ENCODE measurements at regions not wholly inside any gene's neighbourhood (a gene's known extent, or its start where the extent isn't known, plus 50 kb on each side); places are given as distances from the start of the nearest gene placed in this dataset.
A peak's percentile ranks its signal among the peaks of the same experiment; 100 is the strongest.

DNA sequence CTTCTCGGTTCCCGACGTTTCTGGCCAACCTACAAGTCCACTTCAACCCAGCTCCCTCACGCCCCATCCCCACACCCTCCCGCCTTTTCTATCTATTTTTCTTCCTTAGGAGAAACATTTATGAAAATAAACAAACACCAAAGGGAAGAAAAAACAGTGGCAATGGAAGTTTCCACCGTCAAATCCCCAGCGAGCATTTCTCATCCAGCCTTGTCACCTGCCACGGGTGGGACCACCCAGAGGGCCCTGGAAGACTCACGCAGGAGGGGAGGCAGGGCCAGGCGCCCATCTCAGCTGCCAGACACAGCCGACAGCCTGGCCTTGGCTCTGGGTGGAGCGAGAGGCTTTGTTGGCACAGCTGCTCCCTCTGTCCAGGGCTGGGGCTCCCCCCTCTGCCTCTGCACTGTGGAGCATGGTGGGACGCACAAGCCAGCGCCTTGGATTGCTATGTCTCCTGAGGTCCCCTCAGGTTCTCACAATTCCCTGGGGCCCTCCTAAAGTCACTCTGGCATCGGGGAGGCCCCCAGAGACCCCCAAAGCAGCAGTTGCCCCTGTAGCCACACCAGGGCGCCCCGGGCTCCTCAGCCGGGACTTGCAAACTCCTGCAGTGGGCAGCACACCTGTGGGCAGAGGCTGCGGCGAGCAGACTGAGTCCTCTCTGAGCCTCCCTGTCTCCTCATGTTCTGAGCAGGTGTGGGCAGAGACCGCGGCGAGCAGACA, 395.7 kb upstream of the SALL3 start:
- Histone ChIP-seq H3K36me3 (ENCODE audit: control insufficient read depth, insufficient read depth, low read length, severe bottlenecking) (no peaks in the 10 kb centered on the region), H3K4me3 (ENCODE audit: low read length) (no peak overlapping the region), H3K9me3 (ENCODE audit: control insufficient read depth, low read length) (no peaks in the 10 kb centered on the region), H3K4me1 (ENCODE audit: control insufficient read depth, insufficient read depth, low read length) (no peaks in the 10 kb centered on the region), H3K27me3 (replicated peaks; ENCODE audit: control insufficient read depth, insufficient read depth, low read length) (no peaks in the 10 kb centered on the region), H3K9ac (ENCODE audit: low read length) (no peak overlapping the region)
- DNase-seq (ENCODE audit: low read depth), result no peak

DNA sequence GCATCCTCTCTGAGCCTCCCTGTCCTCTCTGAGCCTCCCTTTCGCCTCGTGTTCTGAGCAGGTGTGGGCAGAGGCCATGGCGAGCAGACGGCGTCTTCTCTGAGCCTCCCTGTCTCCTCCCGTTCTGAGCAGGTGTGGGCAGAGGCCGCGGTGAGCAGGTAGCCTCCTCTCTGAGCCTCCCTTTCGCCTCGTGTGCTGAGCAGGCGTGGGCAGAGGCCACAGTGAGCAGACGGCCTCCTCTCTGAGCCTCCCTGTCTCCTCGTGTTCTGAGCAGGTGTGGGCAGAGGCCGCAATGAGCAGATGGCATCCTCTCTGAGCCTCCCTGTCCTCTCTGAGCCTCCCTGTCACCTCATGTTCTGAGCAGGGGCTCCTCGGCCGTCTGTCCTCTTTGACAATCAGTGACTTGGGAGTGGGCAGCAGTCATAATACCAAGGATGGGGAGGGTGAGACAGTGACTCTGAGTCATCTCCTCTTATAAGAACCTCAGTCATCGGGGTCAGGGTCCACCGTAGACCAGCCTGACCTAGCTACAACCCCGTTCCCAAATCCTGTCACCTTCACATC, 395.1 kb upstream of the SALL3 start:
- Histone ChIP-seq H3K36me3 (ENCODE audit: control insufficient read depth, insufficient read depth, low read length, severe bottlenecking) (no peaks in the 10 kb centered on the region), H3K9ac (ENCODE audit: low read length) (no peak overlapping the region), H3K9me3 (ENCODE audit: control insufficient read depth, low read length) (no peaks in the 10 kb centered on the region), H3K4me1 (ENCODE audit: control insufficient read depth, insufficient read depth, low read length) (no peaks in the 10 kb centered on the region), H3K4me3 (ENCODE audit: low read length) (no peak overlapping the region), H3K27me3 (replicated peaks; ENCODE audit: control insufficient read depth, insufficient read depth, low read length) (no peaks in the 10 kb centered on the region)
- no peak for DNase-seq (ENCODE audit: low read depth)

DNA sequence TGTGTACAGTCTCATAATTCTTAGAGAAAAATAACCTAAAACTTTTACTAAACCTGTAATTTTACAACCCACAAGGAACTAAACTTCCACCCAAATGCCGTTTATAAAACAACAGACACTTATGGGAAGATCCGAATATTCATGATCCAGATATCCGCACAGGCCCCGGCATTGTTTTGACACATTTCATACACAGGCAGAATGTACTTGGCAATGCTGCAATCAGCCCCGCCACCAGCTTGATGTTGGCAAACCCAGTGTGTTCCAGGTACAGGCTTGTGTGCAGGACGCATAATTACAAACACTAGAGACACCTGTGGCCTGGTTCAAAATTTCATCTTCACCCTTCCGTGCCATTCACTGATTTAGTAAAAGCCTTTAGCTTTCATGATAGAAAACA, 393.0 kb upstream of the SALL3 start:
- H3K36me3 ChIP-seq (ENCODE audit: control insufficient read depth, insufficient read depth, low read length, severe bottlenecking), result no peaks in the 10 kb centered on the region
- no peak overlapping the region for H3K4me3 ChIP-seq (ENCODE audit: low read length)
- no peaks in the 10 kb centered on the region for H3K27me3 ChIP-seq (replicated peaks; ENCODE audit: control insufficient read depth, insufficient read depth, low read length)
- H3K9me3 ChIP-seq (ENCODE audit: control insufficient read depth, low read length), result peaks cover 3% of the 10 kb centered on the region
- no peaks in the 10 kb centered on the region for H3K4me1 ChIP-seq (ENCODE audit: control insufficient read depth, insufficient read depth, low read length)
- H3K9ac ChIP-seq (ENCODE audit: low read length), result no peak overlapping the region
- DNase-seq (ENCODE audit: low read depth), result no peak

DNA sequence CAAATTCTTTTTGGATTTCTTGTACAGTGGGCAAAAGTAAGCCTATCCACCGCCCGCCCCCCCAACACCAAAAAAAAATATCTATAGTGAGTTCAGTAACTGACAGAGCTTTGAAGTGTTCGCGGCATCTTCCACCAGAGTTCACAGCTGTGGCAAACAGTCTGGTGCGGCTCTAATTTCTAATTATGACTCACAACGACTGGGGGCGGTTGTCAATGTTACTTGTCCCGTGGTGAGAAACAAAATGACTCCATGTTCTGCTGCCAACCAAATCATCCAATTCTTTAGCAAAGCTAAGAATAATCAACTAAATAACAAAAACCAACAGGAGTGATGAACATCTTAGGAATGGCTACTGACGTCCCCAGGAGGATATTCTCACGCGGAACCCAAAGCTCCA, 392.5 kb upstream of the SALL3 start:
- Histone ChIP-seq H3K9ac (ENCODE audit: low read length) (no peak overlapping the region), H3K27me3 (replicated peaks; ENCODE audit: control insufficient read depth, insufficient read depth, low read length) (no peaks in the 10 kb centered on the region)

GRCh38 chr18:78587626-78588600, 391.7 kb upstream of the SALL3 start:
- Histone ChIP-seq H3K4me3 (ENCODE audit: low read length) (no peak overlapping the region), H3K9ac (ENCODE audit: low read length) (no peak overlapping the region), H3K9me3 (ENCODE audit: control insufficient read depth, low read length) (peaks cover 3% of the 10 kb centered on the region), H3K4me1 (ENCODE audit: control insufficient read depth, insufficient read depth, low read length) (no peaks in the 10 kb centered on the region), H3K36me3 (ENCODE audit: control insufficient read depth, insufficient read depth, low read length, severe bottlenecking) (no peaks in the 10 kb centered on the region), H3K27me3 (replicated peaks; ENCODE audit: control insufficient read depth, insufficient read depth, low read length) (no peaks in the 10 kb centered on the region)
- DNase-seq (ENCODE audit: low read depth), result no peak

More for the DNA sequence above, 392.5 kb upstream of the SALL3 start:
- no peaks in the 10 kb centered on the region for H3K4me1 ChIP-seq (ENCODE audit: control insufficient read depth, insufficient read depth, low read length)
- peaks cover 3% of the 10 kb centered on the region for H3K9me3 ChIP-seq (ENCODE audit: control insufficient read depth, low read length)
- no peak overlapping the region for H3K4me3 ChIP-seq (ENCODE audit: low read length)
- H3K36me3 ChIP-seq (ENCODE audit: control insufficient read depth, insufficient read depth, low read length, severe bottlenecking), result no peaks in the 10 kb centered on the region
- DNase-seq (ENCODE audit: low read depth), result no peak

- Histone ChIP-seq H3K4me3 (ENCODE audit: low read length) (no peak overlapping the region), H3K9ac (ENCODE audit: low read length) (no peak overlapping the region), H3K27me3 (replicated peaks; ENCODE audit: control insufficient read depth, insufficient read depth, low read length) (no peaks in the 10 kb centered on the region), H3K4me1 (ENCODE audit: control insufficient read depth, insufficient read depth, low read length) (no peaks in the 10 kb centered on the region), H3K36me3 (ENCODE audit: control insufficient read depth, insufficient read depth, low read length, severe bottlenecking) (no peaks in the 10 kb centered on the region), H3K9me3 (ENCODE audit: control insufficient read depth, low read length) (peaks cover 10% of the 10 kb centered on the region)
- DNase-seq (ENCODE audit: low read depth), result no peak
Measured at GRCh38 chr18:78589916-78590437, 389.6 kb upstream of the SALL3 start.

GRCh38 chr18:78595453-78595852, 384.2 kb upstream of the SALL3 start:
- Histone ChIP-seq H3K9me3 (ENCODE audit: control insufficient read depth, low read length) (peaks cover 9% of the 10 kb centered on the region), H3K9ac (ENCODE audit: low read length) (no peak overlapping the region), H3K27me3 (replicated peaks; ENCODE audit: control insufficient read depth, insufficient read depth, low read length) (no peaks in the 10 kb centered on the region), H3K4me1 (ENCODE audit: control insufficient read depth, insufficient read depth, low read length) (no peaks in the 10 kb centered on the region), H3K36me3 (ENCODE audit: control insufficient read depth, insufficient read depth, low read length, severe bottlenecking) (no peaks in the 10 kb centered on the region), H3K4me3 (ENCODE audit: low read length) (no peak overlapping the region)
- no peak for DNase-seq (ENCODE audit: low read depth)

DNA sequence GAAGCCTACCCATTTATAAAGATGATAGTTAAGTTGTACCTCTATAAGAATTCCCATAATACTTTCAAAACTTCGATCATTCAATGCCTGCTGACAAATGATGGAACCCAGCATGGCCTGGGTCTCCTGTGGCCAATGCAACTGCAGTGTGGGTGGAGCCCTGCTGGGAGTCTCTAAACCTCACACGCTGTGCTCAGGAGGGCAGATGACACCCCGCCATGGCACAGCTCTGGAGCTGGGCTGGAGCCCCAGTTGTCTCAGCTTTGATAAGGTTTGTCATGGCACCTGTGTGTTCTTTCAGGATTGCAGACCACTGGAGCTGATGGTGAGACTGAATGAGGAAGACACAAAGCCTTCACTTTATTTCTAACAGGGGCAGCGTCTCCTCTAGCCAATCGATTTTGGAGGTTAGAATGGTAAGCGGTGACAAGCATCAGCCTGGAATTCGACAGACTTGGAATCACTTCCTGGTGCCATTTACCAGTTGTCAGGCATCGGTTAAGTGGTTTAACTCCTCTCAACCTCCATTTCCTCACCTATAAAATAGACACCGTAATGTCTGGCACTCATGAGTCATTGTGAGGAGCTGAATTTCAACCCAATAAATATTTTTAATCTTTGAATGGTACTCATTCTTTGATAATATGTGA, 383.6 kb upstream of the SALL3 start:
- Histone ChIP-seq H3K27me3 (replicated peaks; ENCODE audit: control insufficient read depth, insufficient read depth, low read length) (no peaks in the 10 kb centered on the region), H3K4me3 (ENCODE audit: low read length) (no peak overlapping the region), H3K36me3 (ENCODE audit: control insufficient read depth, insufficient read depth, low read length, severe bottlenecking) (no peaks in the 10 kb centered on the region), H3K9me3 (ENCODE audit: control insufficient read depth, low read length) (peaks cover 6% of the 10 kb centered on the region), H3K9ac (ENCODE audit: low read length) (no peak overlapping the region), H3K4me1 (ENCODE audit: control insufficient read depth, insufficient read depth, low read length) (no peaks in the 10 kb centered on the region)
- DNase-seq (ENCODE audit: low read depth), result no peak

DNA sequence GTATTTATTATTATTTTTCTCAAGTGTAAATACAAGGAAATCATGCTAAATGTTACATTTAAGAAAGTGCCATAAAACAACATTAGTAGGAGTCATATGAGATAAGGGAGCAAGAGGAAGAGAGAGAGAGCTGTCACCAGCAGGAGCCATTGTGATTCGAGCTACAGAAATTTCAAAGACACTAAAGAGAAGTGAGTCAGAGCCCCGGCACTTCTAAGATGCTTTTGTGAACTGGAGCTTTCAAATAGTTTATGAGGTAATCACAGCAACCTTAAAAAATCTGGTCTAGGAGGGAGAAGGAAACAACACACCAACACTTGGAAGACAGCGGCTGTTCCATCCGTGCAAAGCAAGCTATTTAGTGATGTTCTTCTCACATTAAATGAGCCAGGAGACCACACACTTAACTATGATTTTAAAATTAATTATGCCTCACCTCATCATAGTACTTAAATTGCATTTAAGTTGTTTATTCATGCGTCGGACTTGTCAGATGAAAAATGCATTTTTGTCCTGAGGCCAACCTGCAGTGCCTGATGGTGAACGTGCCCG, 382.7 kb upstream of the SALL3 start:
- H3K36me3 ChIP-seq (ENCODE audit: control insufficient read depth, insufficient read depth, low read length, severe bottlenecking), result no peaks in the 10 kb centered on the region
- no peak overlapping the region for H3K9ac ChIP-seq (ENCODE audit: low read length)
- H3K4me1 ChIP-seq (ENCODE audit: control insufficient read depth, insufficient read depth, low read length), result no peaks in the 10 kb centered on the region
- H3K4me3 ChIP-seq (ENCODE audit: low read length), result no peak overlapping the region
- peak; percentile 1 for DNase-seq (ENCODE audit: low read depth)
- H3K9me3 ChIP-seq (ENCODE audit: control insufficient read depth, low read length), result peaks cover 9% of the 10 kb centered on the region
- no peaks in the 10 kb centered on the region for H3K27me3 ChIP-seq (replicated peaks; ENCODE audit: control insufficient read depth, insufficient read depth, low read length)

DNA sequence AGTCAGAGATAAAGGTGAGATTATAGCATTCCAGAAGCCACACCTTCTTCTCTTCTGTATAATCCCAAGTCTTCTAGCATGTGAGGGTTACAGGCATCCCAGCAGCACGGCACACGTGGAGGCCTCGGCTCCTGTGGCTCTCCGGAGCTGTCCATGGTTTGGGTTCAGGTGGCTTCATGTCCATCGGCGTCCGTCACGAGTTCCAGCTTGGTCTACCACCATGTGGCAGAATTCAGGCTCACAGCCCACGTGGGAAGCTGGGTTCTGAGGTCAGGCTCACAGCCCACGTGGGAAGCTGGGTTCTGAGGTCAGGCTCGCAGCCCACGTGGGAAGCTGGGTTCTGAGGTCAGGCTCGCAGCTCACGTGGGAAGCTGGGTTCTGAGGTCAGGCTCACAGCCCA, 378.3 kb upstream of the SALL3 start:
- H3K9me3 ChIP-seq (ENCODE audit: control insufficient read depth, low read length), result peaks cover 7% of the 10 kb centered on the region
- H3K4me3 ChIP-seq (ENCODE audit: low read length), result no peak overlapping the region
- H3K4me1 ChIP-seq (ENCODE audit: control insufficient read depth, insufficient read depth, low read length), result no peaks in the 10 kb centered on the region
- H3K9ac ChIP-seq (ENCODE audit: low read length), result no peak overlapping the region
- H3K27me3 ChIP-seq (replicated peaks; ENCODE audit: control insufficient read depth, insufficient read depth, low read length), result no peaks in the 10 kb centered on the region
- H3K36me3 ChIP-seq (ENCODE audit: control insufficient read depth, insufficient read depth, low read length, severe bottlenecking), result no peaks in the 10 kb centered on the region
- no peak for DNase-seq (ENCODE audit: low read depth)
